PC-9 (cell line): ENCODE measurements at regions not wholly inside any gene's neighbourhood (a gene's known extent, or its start where the extent isn't known, plus 50 kb on each side); places are given as distances from the start of the nearest gene placed in this dataset.

Experiments
- CTCF ChIP-seq: fragments of 200-600 bp; sonication (generic); conservative IDR thresholded peaks from 2 replicates; pipeline ENCODE4 v1.6.1; 2017; ENCODE audit warnings: mixed run types, antibody characterized with exemption, mild to moderate bottlenecking, moderate library complexity
- EZH2 ChIP-seq: fragments of 200-600 bp; sonication (generic); IDR thresholded peaks from 2 replicates; pipeline ENCODE4 v1.8.0; 2017; ENCODE audit warnings: antibody characterized with exemption, low read depth

GRCh38 chr13:77416666-77417212 lies 89.8 kb upstream of the MYCBP2 start:
- TF ChIP-seq CTCF (no peak), EZH2 (no peak)
